Panc1 (cell line): ENCODE measurements at regions not wholly inside any gene's neighbourhood (a gene's known extent, or its start where the extent isn't known, plus 50 kb on each side); places are given as distances from the start of the nearest gene placed in this dataset.

ENCODE experiments used
- ATAC-seq: fragments of 200-7000 bp; cut with Tn5 transposase; 2 replicates; pipeline ENCODE4 v1.9.1; 2020; ENCODE audit warnings: mild to moderate bottlenecking, moderate library complexity
- BruUV-seq: library from RNA; stranded (reverse); fragments of 400-500 nt; replicated peaks from 2 replicates; lab custom pipeline; 2021; lab: Mats Ljungman, UMichigan
- CTCF ChIA-PET: fragments of 300-600 bp; sonication (Branson Sonifier 250); formaldehyde crosslinking; loops from one replicate; lab custom pipeline; 2022; ENCODE audit warnings: antibody characterized with exemption; lab: Charles Lee
- POLR2A ChIA-PET: fragments of 300-600 bp; sonication (Branson Sonifier 250); formaldehyde crosslinking; loops from one replicate; lab custom pipeline; 2022; ENCODE audit warnings: antibody characterized with exemption; lab: Charles Lee
- DNase-seq: peaks from one replicate; pipeline ENCODE4 v3.0.0-alpha.2; 2010; ENCODE audit warnings: low read depth, low spot score
- H3K27ac ChIP-seq: 2 replicates; pipeline ENCODE4 v1.5.1; 2011; ENCODE audit warnings: mild to moderate bottlenecking, low read length, inconsistent platforms
- H3K27me3 ChIP-seq: fragments of 200-500 bp; sonication (Bioruptor generic); 2 replicates; pipeline ENCODE4 v1.6.0; 2014; ENCODE audit warnings: low read length, inconsistent platforms; ENCODE audit not compliant: control insufficient read depth, insufficient read depth
- H3K36me3 ChIP-seq: fragments of 200-500 bp; sonication (Bioruptor generic); 2 replicates; pipeline ENCODE4 v1.5.1; 2014; ENCODE audit warnings: inconsistent platforms, mild to moderate bottlenecking, low read length, moderate library complexity; ENCODE audit not compliant: control insufficient read depth, insufficient read depth
- H3K4me1 ChIP-seq: 2 replicates; pipeline ENCODE4 v1.5.1; 2011; ENCODE audit warnings: inconsistent platforms, mild to moderate bottlenecking, low read length, moderate library complexity; ENCODE audit not compliant: control insufficient read depth, insufficient read depth
- H3K4me3 ChIP-seq, 2 experiments: 2 replicates each; pipeline ENCODE4 v1.5.1; 2011 to 2012; ENCODE audit warnings: low read depth in 2 of 2, low read length in 2 of 2, mild to moderate bottlenecking in 2 of 2, inconsistent platforms in 1 of 2, moderate library complexity in 1 of 2
- H3K9me3 ChIP-seq: fragments of 200-500 bp; sonication (Bioruptor generic); 2 replicates; pipeline ENCODE4 v1.5.1; 2014; ENCODE audit warnings: low read depth, mild to moderate bottlenecking, inconsistent platforms, low read length, moderate library complexity; ENCODE audit not compliant: control insufficient read depth, insufficient read depth
- CTCF ChIP-seq: fragments of 450-650 bp; IDR thresholded peaks from 2 replicates; pipeline ENCODE4 v1.5.1; 2017; ENCODE audit warnings: mild to moderate bottlenecking
- POLR2AphosphoS5 ChIP-seq: IDR thresholded peaks from 2 replicates; pipeline ENCODE4 v1.6.1; 2012; ENCODE audit warnings: mild to moderate bottlenecking, low read depth, low read length, moderate library complexity
- REST ChIP-seq, 2 experiments: IDR thresholded peaks; 2 replicates each; pipeline ENCODE4 v1.6.1; 2011 to 2012; ENCODE audit warnings: low read depth in 2 of 2, control low read depth in 1 of 2, low read length in 1 of 2, mild to moderate bottlenecking in 1 of 2, moderate library complexity in 1 of 2; ENCODE audit not compliant: insufficient read depth in 1 of 2
- SIN3A ChIP-seq: IDR thresholded peaks from 2 replicates; pipeline ENCODE4 v1.6.1; 2012; ENCODE audit warnings: low read depth, mild to moderate bottlenecking, low read length, moderate library complexity, borderline replicate concordance; ENCODE audit not compliant: insufficient read depth
- TCF7L2 ChIP-seq: IDR thresholded peaks from 2 replicates; pipeline ENCODE4 v1.6.1; 2011; ENCODE audit warnings: mild to moderate bottlenecking, low read depth, low read length, inconsistent platforms
- in situ Hi-C: cut with HindIII; loops from 2 replicates; pipeline ENCODE4 v1.10.0; 2016; ENCODE audit warnings: low sequenced_read_pairs, low pct_unique_long_range_greater_than_20kb
- intact Hi-C: fragments of 100-400 bp; cut with micrococcal nuclease; formaldehyde crosslinking; loops from one replicate; pipeline ENCODE4 v1.10.0; 2022; ENCODE audit not compliant: unreplicated experiment

GRCh38 chr1:184302346-184302745 is 84.5 kb upstream of the C1orf21 start:
- Histone ChIP-seq H3K9me3 (no peaks in the 10 kb centered on the region), H3K4me1 (no peaks in the 10 kb centered on the region), H3K36me3 (no peaks in the 10 kb centered on the region), H3K4me3 (no peak overlapping the region), H3K27ac (no peak overlapping the region), H3K27me3 (no peaks in the 10 kb centered on the region)
- DNase-seq = no peak
- ATAC-seq = no peak
- ChIA-PET POLR2A (no interaction called here), CTCF (no interaction called here)
- TF ChIP-seq REST (IDR thresholded peaks at IDR 0.05; ENCODE audit: insufficient read depth in 1 of 2, low read depth in 2 of 2, low read length in 1 of 2) (no peak), SIN3A (no peak), TCF7L2 (no peak), CTCF (no peak), POLR2AphosphoS5 (no peak)
- intact Hi-C loops = no loop called here
- BruUV-seq = no TSS peak
- in situ Hi-C loops = no loop called here

- TF ChIP-seq POLR2AphosphoS5 = no peak
- TF ChIP-seq CTCF = no peak
- TF ChIP-seq TCF7L2 = no peak
- no peak for TF ChIP-seq SIN3A
- no peak for TF ChIP-seq REST (IDR thresholded peaks at IDR 0.05; ENCODE audit: insufficient read depth in 1 of 2, low read depth in 2 of 2, low read length in 1 of 2)
- Histone ChIP-seq H3K4me1 (no peaks in the 10 kb centered on the region), H3K4me3 (no peak overlapping the region), H3K9me3 (no peaks in the 10 kb centered on the region), H3K27ac (no peak overlapping the region), H3K36me3 (no peaks in the 10 kb centered on the region), H3K27me3 (no peaks in the 10 kb centered on the region)
- ATAC-seq (no peak), DNase-seq (no peak)
- no TSS peak for BruUV-seq
- in situ Hi-C loops = no loop called here
- CTCF ChIA-PET = no interaction called here
- intact Hi-C loops = no loop called here
- POLR2A ChIA-PET = no interaction called here
These were observed 76.5 kb upstream of the C1orf21 start for GRCh38 chr1:184310157-184310819.
